HuH-7.5 (cell line): ENCODE measurements at regions not wholly inside any gene's neighbourhood (a gene's known extent, or its start where the extent isn't known, plus 50 kb on each side); places are given as distances from the start of the nearest gene placed in this dataset.
A peak's percentile ranks its signal among the peaks of the same experiment; 100 is the strongest.
"Not testable (repeated sequence)": the region's sequence is repeated elsewhere in the genome, so short reads cannot be mapped to it uniquely, and the experiment has no call there.

Experiments used
- DNase-seq: peaks from one replicate; pipeline ENCODE4 v3.0.0; 2011; ENCODE audit warnings: low spot score

DNA sequence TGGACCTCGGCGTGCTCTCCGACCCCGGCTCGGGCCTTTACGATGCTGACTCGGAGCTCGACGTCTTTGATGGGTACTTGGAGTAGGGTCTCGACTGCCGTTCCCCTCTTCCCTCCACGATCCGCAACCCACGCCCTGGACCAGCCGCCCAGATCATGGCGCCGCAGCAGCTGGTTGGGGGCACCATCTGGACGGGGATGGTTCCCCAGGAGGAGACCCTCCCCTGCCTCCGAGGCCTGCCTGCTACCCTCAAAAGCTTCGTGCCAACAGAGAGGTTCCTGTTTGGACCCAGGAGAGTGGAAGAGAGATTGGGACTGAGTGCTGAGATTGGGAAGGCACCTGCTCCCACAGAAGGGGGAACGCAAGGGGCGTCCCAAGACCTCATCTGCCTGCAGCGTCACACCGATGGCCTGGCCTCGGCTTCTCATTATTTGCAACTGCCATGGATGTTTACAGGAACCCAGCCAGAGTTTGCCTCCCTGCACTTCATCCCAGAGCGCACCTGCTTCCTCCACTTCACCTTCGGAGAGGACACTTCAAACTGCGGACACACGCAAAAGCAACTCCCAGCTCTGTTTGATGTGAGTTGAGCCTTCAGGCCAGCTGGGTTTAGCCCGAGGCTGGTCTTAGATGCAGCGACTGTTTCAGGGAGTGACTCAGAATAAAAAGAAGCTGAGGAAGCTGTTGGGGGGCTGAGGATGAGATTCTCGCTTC lies 58.9 kb downstream of the GOLGA6L7 start:
- DNase-seq: not testable (repeated sequence)

GRCh38 chr15:28788649-28789400 lies 59.6 kb downstream of the GOLGA6L7 start:
- DNase-seq: peak; percentile 5

DNA sequence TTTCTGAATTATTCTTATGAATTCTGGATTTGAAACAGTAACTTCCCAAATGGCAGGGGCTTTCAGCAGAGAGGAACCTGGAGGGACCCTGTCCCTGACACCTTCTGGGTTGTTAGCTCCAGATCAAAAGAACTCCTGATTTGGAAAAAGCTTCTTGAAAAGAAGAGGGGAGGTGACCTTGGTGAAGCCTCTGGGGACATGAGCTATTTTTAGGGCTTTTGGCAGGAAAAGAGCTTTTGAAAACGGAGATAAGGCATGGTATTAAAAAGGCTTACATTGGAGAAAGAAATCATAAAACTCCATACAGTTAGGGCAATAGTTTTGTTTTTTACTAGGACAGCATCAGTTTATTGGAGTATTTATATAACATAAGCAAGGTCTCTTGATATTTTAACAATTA lies 60.3 kb downstream of the GOLGA6L7 start:
- DNase-seq: not testable (repeated sequence)

GRCh38 chr15:28786521-28786920 lies 61.9 kb downstream of the GOLGA6L7 start:
- DNase-seq: peak; percentile 2

- not testable (repeated sequence) for DNase-seq
Measured at GRCh38 chr15:28784347-28785163, 63.9 kb downstream of the GOLGA6L7 start.

DNA sequence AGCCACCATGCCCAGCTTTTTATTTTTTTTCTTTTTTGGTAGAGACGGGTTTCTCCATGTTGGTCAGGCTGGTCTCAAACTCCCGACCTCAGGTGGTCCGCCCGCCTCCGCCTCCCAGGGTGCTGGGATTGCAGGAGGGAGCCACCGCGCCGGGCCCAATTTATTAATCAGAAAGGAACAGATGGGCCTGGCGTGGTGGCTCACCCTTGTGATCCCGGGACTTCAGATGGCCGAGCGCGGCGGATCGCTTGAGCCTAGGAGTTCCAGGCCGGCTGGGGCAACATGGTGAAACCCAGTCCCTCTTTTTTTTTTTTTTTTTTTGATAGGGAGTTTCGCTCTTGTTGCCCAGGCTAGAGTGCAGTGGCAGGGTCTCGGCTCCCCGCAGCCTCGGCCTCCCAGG lies 64.6 kb downstream of the GOLGA6L7 start:
- no peak for DNase-seq

- no peak for DNase-seq
Measured at GRCh38 chr15:28783466-28783865, 65.0 kb downstream of the GOLGA6L7 start.

DNA sequence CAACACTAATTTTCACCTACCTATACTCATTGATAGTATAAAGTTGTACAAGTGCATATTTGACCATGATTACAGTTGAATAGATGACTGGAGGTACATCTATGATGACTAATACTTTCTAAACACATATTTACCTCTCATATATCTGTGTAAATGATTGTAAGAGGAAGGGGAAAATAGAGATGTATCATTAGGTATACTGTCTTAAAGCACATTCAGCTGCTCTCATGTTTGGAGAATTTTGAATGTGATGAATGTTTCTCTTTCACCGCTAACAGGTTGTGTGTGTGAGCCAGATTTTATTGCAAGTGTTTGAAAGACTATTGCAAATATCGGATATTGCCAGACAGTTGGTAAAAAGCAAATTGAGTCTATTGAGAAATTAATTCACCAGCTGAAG lies 66.2 kb upstream of the GOLGA8M start:
- not testable (repeated sequence) for DNase-seq

DNA sequence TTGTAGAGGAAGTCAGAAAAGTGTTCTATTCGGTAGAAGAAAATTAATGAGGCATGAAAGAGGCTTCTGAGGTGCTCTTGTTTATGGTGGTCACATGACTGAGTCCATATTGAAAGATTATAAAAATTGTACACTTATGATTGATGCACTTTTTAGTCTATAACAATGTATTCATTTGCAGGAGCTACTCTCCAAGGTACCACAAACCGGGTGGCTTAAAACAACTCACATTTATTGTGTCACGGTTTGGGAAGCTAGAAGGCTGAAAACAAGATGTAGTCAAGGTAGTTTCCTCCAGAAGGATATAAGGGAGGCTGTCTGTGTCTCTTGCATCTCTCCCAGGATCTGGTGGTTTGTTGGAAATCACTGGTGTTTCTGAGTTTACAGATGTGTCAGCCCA lies 60.6 kb upstream of the GOLGA8M start:
- not testable (repeated sequence) for DNase-seq
